HEK293T (cell line): ENCODE measurements at regions not wholly inside any gene's neighbourhood (a gene's known extent, or its start where the extent isn't known, plus 50 kb on each side); places are given as distances from the start of the nearest gene placed in this dataset.

Experiments used
- ARNT ChIP-seq: fragments of 450-650 bp; IDR thresholded peaks from 2 replicates; pipeline ENCODE4 v1.6.1; 2017; ENCODE audit warnings: mild to moderate bottlenecking
- BHLHE40 ChIP-seq: fragments of 450-650 bp; IDR thresholded peaks from 2 replicates; pipeline ENCODE4 v1.6.1; 2016; ENCODE audit warnings: mild to moderate bottlenecking, moderate library complexity, borderline replicate concordance
- FOXA1 ChIP-seq: fragments of 450-650 bp; IDR thresholded peaks from 2 replicates; pipeline ENCODE4 v1.6.1; 2016; ENCODE audit warnings: mild to moderate bottlenecking
- FOXK2 ChIP-seq: fragments of 450-650 bp; IDR thresholded peaks from 2 replicates; pipeline ENCODE4 v1.6.1; 2016; ENCODE audit warnings: mild to moderate bottlenecking
- HDGF ChIP-seq: fragments of 450-650 bp; IDR thresholded peaks from 2 replicates; pipeline ENCODE4 v1.6.1; 2017; ENCODE audit warnings: antibody characterized with exemption, borderline replicate concordance
- NFRKB ChIP-seq: fragments of 450-650 bp; IDR thresholded peaks from 2 replicates; pipeline ENCODE4 v1.6.1; 2016; ENCODE audit warnings: mild to moderate bottlenecking, moderate library complexity
- SP1 ChIP-seq: fragments of 450-650 bp; IDR thresholded peaks from 2 replicates; pipeline ENCODE4 v1.6.1; 2017
- SUZ12 ChIP-seq: fragments of 450-650 bp; IDR thresholded peaks from 2 replicates; pipeline ENCODE4 v1.6.1; 2016; ENCODE audit warnings: mild to moderate bottlenecking
- TARDBP ChIP-seq: fragments of 450-650 bp; IDR thresholded peaks from 2 replicates; pipeline ENCODE4 v1.6.1; 2016
- TF ChIP-seq, protein P1 (sequence below): fragments of 450-650 bp; IDR thresholded peaks from 2 replicates; pipeline ENCODE4 v1.6.1; 2016

DNA sequence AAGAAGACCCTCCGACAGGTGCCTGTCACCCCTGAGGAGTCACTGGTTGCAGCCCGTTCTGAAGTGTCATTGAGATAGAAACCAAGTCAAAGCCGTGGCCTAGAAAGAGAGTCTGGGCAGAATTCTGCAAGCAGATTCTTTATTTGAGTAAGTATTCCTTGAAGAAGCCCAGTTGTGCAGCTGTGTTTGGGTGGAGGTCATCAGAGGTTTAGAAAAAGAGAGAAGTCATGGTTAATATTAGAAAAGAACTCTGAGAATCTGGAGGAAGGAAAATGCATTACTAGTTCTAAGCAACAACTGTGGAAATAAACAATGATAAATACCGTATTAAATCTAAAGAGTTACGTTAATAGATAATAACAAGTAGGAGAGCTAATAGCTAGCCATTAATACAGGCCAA is 118.8 kb upstream of the KIRREL3 start:
- TF ChIP-seq BHLHE40 = no peak
- TF ChIP-seq NFRKB = no peak
- no peak for TF ChIP-seq TARDBP
- no peak for TF ChIP-seq SUZ12
- TF ChIP-seq FOXA1 = no peak
- TF ChIP-seq, protein P1, sequence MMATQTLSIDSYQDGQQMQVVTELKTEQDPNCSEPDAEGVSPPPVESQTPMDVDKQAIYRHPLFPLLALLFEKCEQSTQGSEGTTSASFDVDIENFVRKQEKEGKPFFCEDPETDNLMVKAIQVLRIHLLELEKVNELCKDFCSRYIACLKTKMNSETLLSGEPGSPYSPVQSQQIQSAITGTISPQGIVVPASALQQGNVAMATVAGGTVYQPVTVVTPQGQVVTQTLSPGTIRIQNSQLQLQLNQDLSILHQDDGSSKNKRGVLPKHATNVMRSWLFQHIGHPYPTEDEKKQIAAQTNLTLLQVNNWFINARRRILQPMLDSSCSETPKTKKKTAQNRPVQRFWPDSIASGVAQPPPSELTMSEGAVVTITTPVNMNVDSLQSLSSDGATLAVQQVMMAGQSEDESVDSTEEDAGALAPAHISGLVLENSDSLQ = no peak
- no peak for TF ChIP-seq HDGF
- no peak for TF ChIP-seq ARNT
- no peak for TF ChIP-seq FOXK2
- TF ChIP-seq SP1 = no peak
